ENCODE measurements at regions not wholly inside any gene's neighbourhood (a gene's known extent, or its start where the extent isn't known, plus 50 kb on each side); places are given as distances from the start of the nearest gene placed in this dataset.

- H3K9me3 Mint-ChIP-seq (ENCODE audit: insufficient read depth) = no peaks in the 10 kb centered on the region
- ChIA-PET POLR2A (no interaction called here), CTCF (no interaction called here)
- H3K27me3 Mint-ChIP-seq (ENCODE audit: low read depth) = no peaks in the 10 kb centered on the region
- H3K4me3 Mint-ChIP-seq = no peak overlapping the region
- H3K4me1 Mint-ChIP-seq (ENCODE audit: low read depth) = no peaks in the 10 kb centered on the region
- no peaks in the 10 kb centered on the region for H3K36me3 Mint-ChIP-seq (ENCODE audit: low read depth)
- DNase-seq (no peak), ATAC-seq (no peak)
- no peak overlapping the region for H3K27ac Mint-ChIP-seq
Observed at GRCh38 chr6:22409486-22409885, 112.7 kb upstream of the PRL start.

- H3K36me3 Mint-ChIP-seq (ENCODE audit: low read depth) = no peaks in the 10 kb centered on the region
Observed at GRCh38 chr6:22411376-22412105, 114.7 kb upstream of the PRL start.

GRCh38 chr6:22412994-22413393, 116.2 kb upstream of the PRL start:
- Mint-ChIP-seq H3K36me3 (ENCODE audit: low read depth) (no peaks in the 10 kb centered on the region), H3K27me3 (ENCODE audit: low read depth) (no peaks in the 10 kb centered on the region), H3K9me3 (ENCODE audit: insufficient read depth) (no peaks in the 10 kb centered on the region)

More at GRCh38 chr6:22411376-22412105, 114.7 kb upstream of the PRL start:
- Mint-ChIP-seq H3K27me3 (ENCODE audit: low read depth) (no peaks in the 10 kb centered on the region), H3K4me1 (ENCODE audit: low read depth) (no peaks in the 10 kb centered on the region), H3K27ac (no peak overlapping the region), H3K9me3 (ENCODE audit: insufficient read depth) (no peaks in the 10 kb centered on the region), H3K4me3 (no peak overlapping the region)
- ATAC-seq (no peak), DNase-seq (no peak)
- CTCF ChIA-PET = no interaction called here
- POLR2A ChIA-PET = no interaction called here

GRCh38 chr6:22413681-22414311, 117.0 kb upstream of the PRL start:
- POLR2A ChIA-PET = no interaction called here
- Mint-ChIP-seq H3K4me1 (ENCODE audit: low read depth) (no peaks in the 10 kb centered on the region), H3K27ac (no peak overlapping the region), H3K9me3 (ENCODE audit: insufficient read depth) (peaks cover under 1% of the 10 kb centered on the region), H3K4me3 (no peak overlapping the region), H3K36me3 (ENCODE audit: low read depth) (no peaks in the 10 kb centered on the region), H3K27me3 (ENCODE audit: low read depth) (no peaks in the 10 kb centered on the region)
- no peak for DNase-seq
- CTCF ChIA-PET = no interaction called here
- no peak for ATAC-seq

More at GRCh38 chr6:22412994-22413393, 116.2 kb upstream of the PRL start:
- Mint-ChIP-seq H3K27ac (no peak overlapping the region), H3K4me3 (no peak overlapping the region), H3K4me1 (ENCODE audit: low read depth) (no peaks in the 10 kb centered on the region)
- no peak for ATAC-seq
- no peak for DNase-seq
- ChIA-PET POLR2A (no interaction called here), CTCF (no interaction called here)

GRCh38 chr6:22418714-22419113, 121.9 kb upstream of the PRL start:
- ChIA-PET CTCF (no interaction called here), POLR2A (no interaction called here)
- Mint-ChIP-seq H3K4me1 (ENCODE audit: low read depth) (no peaks in the 10 kb centered on the region), H3K27me3 (ENCODE audit: low read depth) (no peaks in the 10 kb centered on the region), H3K9me3 (ENCODE audit: insufficient read depth) (peaks cover 18% of the 10 kb centered on the region), H3K4me3 (no peak overlapping the region), H3K27ac (no peak overlapping the region), H3K36me3 (ENCODE audit: low read depth) (no peaks in the 10 kb centered on the region)
- DNase-seq (no peak), ATAC-seq (no peak)

GRCh38 chr6:22421198-22421597, 124.4 kb upstream of the PRL start:
- no peak overlapping the region for H3K4me3 Mint-ChIP-seq
- peaks cover 18% of the 10 kb centered on the region for H3K9me3 Mint-ChIP-seq (ENCODE audit: insufficient read depth)
- H3K4me1 Mint-ChIP-seq (ENCODE audit: low read depth) = no peaks in the 10 kb centered on the region
- DNase-seq (no peak), ATAC-seq (no peak)
- no peaks in the 10 kb centered on the region for H3K36me3 Mint-ChIP-seq (ENCODE audit: low read depth)
- ChIA-PET CTCF (no interaction called here), POLR2A (no interaction called here)
- no peak overlapping the region for H3K27ac Mint-ChIP-seq
- H3K27me3 Mint-ChIP-seq (ENCODE audit: low read depth) = no peaks in the 10 kb centered on the region

GRCh38 chr6:22424196-22424595, 127.4 kb upstream of the PRL start:
- DNase-seq = no peak
- H3K4me1 Mint-ChIP-seq (ENCODE audit: low read depth) = no peaks in the 10 kb centered on the region
- no peaks in the 10 kb centered on the region for H3K27me3 Mint-ChIP-seq (ENCODE audit: low read depth)
- no peak overlapping the region for H3K4me3 Mint-ChIP-seq
- H3K9me3 Mint-ChIP-seq (ENCODE audit: insufficient read depth) = peaks cover 14% of the 10 kb centered on the region
- ChIA-PET POLR2A (no interaction called here), CTCF (no interaction called here)
- no peak overlapping the region for H3K27ac Mint-ChIP-seq
- no peaks in the 10 kb centered on the region for H3K36me3 Mint-ChIP-seq (ENCODE audit: low read depth)
- no peak for ATAC-seq

GRCh38 chr6:22432060-22432459, 135.2 kb upstream of the PRL start:
- DNase-seq (no peak), ATAC-seq (no peak)
- Mint-ChIP-seq H3K9me3 (ENCODE audit: insufficient read depth) (no peaks in the 10 kb centered on the region), H3K27ac (no peak overlapping the region), H3K4me3 (no peak overlapping the region), H3K4me1 (ENCODE audit: low read depth) (no peaks in the 10 kb centered on the region), H3K36me3 (ENCODE audit: low read depth) (no peaks in the 10 kb centered on the region), H3K27me3 (ENCODE audit: low read depth) (no peaks in the 10 kb centered on the region)
- CTCF ChIA-PET = no interaction called here
- POLR2A ChIA-PET = interaction anchor here (0.6 kb wide), 1 partner anchor 769 kb away, joined by 3 read pairs; no protein-coding TSS in a partner anchor

- Mint-ChIP-seq H3K27ac (no peak overlapping the region), H3K9me3 (ENCODE audit: insufficient read depth) (no peaks in the 10 kb centered on the region), H3K4me1 (ENCODE audit: low read depth) (no peaks in the 10 kb centered on the region), H3K4me3 (no peak overlapping the region), H3K27me3 (ENCODE audit: low read depth) (no peaks in the 10 kb centered on the region), H3K36me3 (ENCODE audit: low read depth) (no peaks in the 10 kb centered on the region)
- POLR2A ChIA-PET = no interaction called here
- DNase-seq (no peak), ATAC-seq (no peak)
- CTCF ChIA-PET = no interaction called here
Observed at GRCh38 chr6:22433745-22434144, 135.6 kb upstream of the HDGFL1 start.

GRCh38 chr6:22435151-22435550, 134.2 kb upstream of the HDGFL1 start:
- Mint-ChIP-seq H3K27ac (no peak overlapping the region), H3K4me3 (no peak overlapping the region), H3K9me3 (ENCODE audit: insufficient read depth) (no peaks in the 10 kb centered on the region), H3K4me1 (ENCODE audit: low read depth) (no peaks in the 10 kb centered on the region), H3K36me3 (ENCODE audit: low read depth) (no peaks in the 10 kb centered on the region), H3K27me3 (ENCODE audit: low read depth) (no peaks in the 10 kb centered on the region)
- no peak for ATAC-seq
- DNase-seq = no peak
- CTCF ChIA-PET = no interaction called here
- POLR2A ChIA-PET = no interaction called here

GRCh38 chr6:22436134-22436533, 133.2 kb upstream of the HDGFL1 start:
- H3K9me3 Mint-ChIP-seq (ENCODE audit: insufficient read depth) = no peaks in the 10 kb centered on the region
- DNase-seq (no peak), ATAC-seq (no peak)
- H3K27ac Mint-ChIP-seq = no peak overlapping the region
- H3K4me1 Mint-ChIP-seq (ENCODE audit: low read depth) = no peaks in the 10 kb centered on the region
- POLR2A ChIA-PET = no interaction called here
- H3K27me3 Mint-ChIP-seq (ENCODE audit: low read depth) = no peaks in the 10 kb centered on the region
- no peaks in the 10 kb centered on the region for H3K36me3 Mint-ChIP-seq (ENCODE audit: low read depth)
- H3K4me3 Mint-ChIP-seq = no peak overlapping the region
- CTCF ChIA-PET = no interaction called here

- Mint-ChIP-seq H3K9me3 (ENCODE audit: insufficient read depth) (no peaks in the 10 kb centered on the region), H3K27ac (no peak overlapping the region), H3K27me3 (ENCODE audit: low read depth) (no peaks in the 10 kb centered on the region), H3K4me1 (ENCODE audit: low read depth) (no peaks in the 10 kb centered on the region), H3K36me3 (ENCODE audit: low read depth) (no peaks in the 10 kb centered on the region), H3K4me3 (no peak overlapping the region)
- CTCF ChIA-PET = no interaction called here
- DNase-seq = no peak
- POLR2A ChIA-PET = no interaction called here
- no peak for ATAC-seq
Observed at GRCh38 chr6:22437665-22438064, 131.7 kb upstream of the HDGFL1 start.

- no peak for ATAC-seq
- no peak for DNase-seq
- H3K4me3 Mint-ChIP-seq = no peak overlapping the region
- ChIA-PET CTCF (no interaction called here), POLR2A (no interaction called here)
- H3K36me3 Mint-ChIP-seq (ENCODE audit: low read depth) = no peaks in the 10 kb centered on the region
- no peaks in the 10 kb centered on the region for H3K4me1 Mint-ChIP-seq (ENCODE audit: low read depth)
- no peaks in the 10 kb centered on the region for H3K9me3 Mint-ChIP-seq (ENCODE audit: insufficient read depth)
- H3K27ac Mint-ChIP-seq = no peak overlapping the region
- no peaks in the 10 kb centered on the region for H3K27me3 Mint-ChIP-seq (ENCODE audit: low read depth)
Observed at GRCh38 chr6:22442826-22443225, 126.5 kb upstream of the HDGFL1 start.

Measured in activated CD8-positive, alpha-beta T cell treated with anti-CD3 and anti-CD28 coated beads, Interleukin-2, amount 10 ng/mL, durations not matched to agents 7 days and 5 days (primary cell).